ENCODE measurements at regions not wholly inside any gene's neighbourhood (a gene's known extent, or its start where the extent isn't known, plus 50 kb on each side); places are given as distances from the start of the nearest gene placed in this dataset.
"Not testable (repeated sequence)": the region's sequence is repeated elsewhere in the genome, so short reads cannot be mapped to it uniquely, and the experiment has no call there.

DNA sequence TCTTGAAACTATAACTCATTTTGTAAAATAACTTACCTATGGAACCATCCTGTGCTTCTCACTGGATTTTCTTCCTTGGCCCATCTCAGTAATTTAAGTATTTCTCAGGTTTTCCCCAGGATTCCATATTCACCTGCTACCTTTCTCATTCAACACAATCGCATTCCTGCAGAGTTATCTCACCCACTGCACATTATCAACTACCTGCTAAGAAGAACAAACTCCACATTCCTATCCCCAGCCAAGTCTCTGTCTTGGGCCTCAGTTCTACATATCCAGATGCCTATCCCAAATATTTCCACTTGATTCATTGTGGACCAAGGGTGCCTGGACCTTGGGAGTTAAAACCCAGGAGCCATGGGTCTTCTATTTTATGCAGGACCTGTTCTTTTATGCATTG, 60.2 kb upstream of the KCNQ5 start:
- no peaks in the 10 kb centered on the region for H4K20me1 ChIP-seq (ENCODE audit: insufficient read depth, low read length)
- no peaks in the 10 kb centered on the region for H3K79me2 ChIP-seq (ENCODE audit: low read length)
- peaks cover 1% of the 10 kb centered on the region for H3K4me1 ChIP-seq (ENCODE audit: low read length)
- no peak overlapping the region for H3K9ac ChIP-seq (ENCODE audit: low read length)
- H2AFZ ChIP-seq (ENCODE audit: low read depth, low read length), result no peak overlapping the region
- no peak overlapping the region for H3K27ac ChIP-seq (ENCODE audit: low read length)
- no peak for TF ChIP-seq CTCF (IDR thresholded peaks at IDR 0.05; ENCODE audit: low read depth, low read length)
- TF ChIP-seq EZH2phosphoT487 (IDR thresholded peaks at IDR 0.05; ENCODE audit: low read depth), result no peak
- no peaks in the 10 kb centered on the region for H3K36me3 ChIP-seq (replicated peaks; ENCODE audit: low read depth, low read length)
- no peak overlapping the region for H3K4me3 ChIP-seq (ENCODE audit: low read length)
- no peaks in the 10 kb centered on the region for H3K27me3 ChIP-seq (ENCODE audit: low read depth, low read length)
- H3K4me2 ChIP-seq (ENCODE audit: low read length), result no peak overlapping the region
- no peaks in the 10 kb centered on the region for H3K9me3 ChIP-seq (ENCODE audit: insufficient read depth, low read length)

- Histone ChIP-seq H3K27ac (ENCODE audit: low read length) (no peak overlapping the region), H3K9me3 (ENCODE audit: insufficient read depth, low read length) (no peaks in the 10 kb centered on the region), H4K20me1 (ENCODE audit: insufficient read depth, low read length) (no peaks in the 10 kb centered on the region), H3K4me3 (ENCODE audit: low read length) (no peak overlapping the region), H3K4me2 (ENCODE audit: low read length) (no peak overlapping the region), H3K9ac (ENCODE audit: low read length) (no peak overlapping the region), H3K36me3 (replicated peaks; ENCODE audit: low read depth, low read length) (no peaks in the 10 kb centered on the region), H3K4me1 (ENCODE audit: low read length) (no peaks in the 10 kb centered on the region), H3K27me3 (ENCODE audit: low read depth, low read length) (no peaks in the 10 kb centered on the region), H2AFZ (ENCODE audit: low read depth, low read length) (no peak overlapping the region), H3K79me2 (ENCODE audit: low read length) (no peaks in the 10 kb centered on the region)
- TF ChIP-seq CTCF (IDR thresholded peaks at IDR 0.05; ENCODE audit: low read depth, low read length), result no peak
- TF ChIP-seq EZH2phosphoT487 (IDR thresholded peaks at IDR 0.05; ENCODE audit: low read depth), result no peak
Observed at GRCh38 chr6:72564231-72564630, 57.6 kb upstream of the KCNQ5 start.

- H4K20me1 ChIP-seq (ENCODE audit: insufficient read depth, low read length); H3K79me2 ChIP-seq (ENCODE audit: low read length); H3K4me1 ChIP-seq (ENCODE audit: low read length); H3K27ac ChIP-seq (ENCODE audit: low read length); H3K4me3 ChIP-seq (ENCODE audit: low read length); H3K9me3 ChIP-seq (ENCODE audit: insufficient read depth, low read length); H3K36me3 ChIP-seq (replicated peaks; ENCODE audit: low read depth, low read length); H3K9ac ChIP-seq (ENCODE audit: low read length); H3K27me3 ChIP-seq (ENCODE audit: low read depth, low read length); H3K4me2 ChIP-seq (ENCODE audit: low read length); H2AFZ ChIP-seq (ENCODE audit: low read depth, low read length): not testable (repeated sequence)
Observed at GRCh38 chr6:72571993-72572392, 49.9 kb upstream of the KCNQ5 start.
